ENCODE measurements at regions not wholly inside any gene's neighbourhood (a gene's known extent, or its start where the extent isn't known, plus 50 kb on each side); places are given as distances from the start of the nearest gene placed in this dataset.

DNA sequence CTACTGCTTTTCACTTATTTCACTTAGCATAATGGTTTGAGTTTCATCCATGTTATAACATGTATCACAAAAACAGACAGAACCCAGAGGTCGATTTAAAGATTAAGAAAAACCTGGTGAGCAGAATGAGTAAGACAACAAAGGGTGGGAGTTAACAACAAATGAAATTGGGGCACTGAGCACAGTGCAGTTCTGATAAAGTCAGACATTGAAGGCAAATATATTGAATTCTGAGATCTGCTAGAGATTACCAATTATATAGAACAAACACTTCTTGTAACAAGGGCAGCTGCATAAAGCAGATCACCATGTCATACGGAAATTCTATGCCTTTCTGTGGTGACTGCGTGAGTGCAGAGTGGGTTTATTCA is 517.3 kb upstream of the RORB start:
- H3K36me3 Mint-ChIP-seq (ENCODE audit: low read depth), result no peaks in the 10 kb centered on the region
- no peaks in the 10 kb centered on the region for H3K4me1 Mint-ChIP-seq (ENCODE audit: low read depth)
- no peak overlapping the region for H3K4me3 Mint-ChIP-seq
- H3K27me3 Mint-ChIP-seq (ENCODE audit: insufficient read depth), result no peaks in the 10 kb centered on the region
- no peak for DNase-seq
- no peak for TF ChIP-seq CTCF (IDR thresholded peaks at IDR 0.05)
- H3K9me3 Mint-ChIP-seq, result peaks cover 10% of the 10 kb centered on the region
- H3K27ac Mint-ChIP-seq, result no peak overlapping the region

- Mint-ChIP-seq H3K36me3 (ENCODE audit: low read depth) (no peaks in the 10 kb centered on the region), H3K4me1 (ENCODE audit: low read depth) (no peaks in the 10 kb centered on the region), H3K27me3 (ENCODE audit: insufficient read depth) (no peaks in the 10 kb centered on the region), H3K4me3 (no peak overlapping the region), H3K9me3 (peaks cover 19% of the 10 kb centered on the region), H3K27ac (no peak overlapping the region)
- TF ChIP-seq CTCF (IDR thresholded peaks at IDR 0.05), result no peak
- no peak for DNase-seq
Measured at GRCh38 chr9:73980754-73981153, 516.4 kb upstream of the RORB start.

- H3K4me1 Mint-ChIP-seq (ENCODE audit: low read depth), result no peaks in the 10 kb centered on the region
- H3K36me3 Mint-ChIP-seq (ENCODE audit: low read depth), result no peaks in the 10 kb centered on the region
- no peak overlapping the region for H3K27ac Mint-ChIP-seq
- no peak overlapping the region for H3K4me3 Mint-ChIP-seq
- H3K27me3 Mint-ChIP-seq (ENCODE audit: insufficient read depth), result no peaks in the 10 kb centered on the region
- peaks cover 25% of the 10 kb centered on the region for H3K9me3 Mint-ChIP-seq
- DNase-seq, result no peak
- no peak for TF ChIP-seq CTCF (IDR thresholded peaks at IDR 0.05)
Measured at GRCh38 chr9:73981405-73981804, 515.7 kb upstream of the RORB start.

GRCh38 chr9:73995836-73996235 is 501.3 kb upstream of the RORB start:
- TF ChIP-seq CTCF (IDR thresholded peaks at IDR 0.05), result no peak
- H3K4me1 Mint-ChIP-seq (ENCODE audit: low read depth), result no peaks in the 10 kb centered on the region

GRCh38 chr9:73996844-73997243 is 500.3 kb upstream of the RORB start:
- no peaks in the 10 kb centered on the region for H3K27me3 Mint-ChIP-seq (ENCODE audit: insufficient read depth)
- peaks cover 26% of the 10 kb centered on the region for H3K9me3 Mint-ChIP-seq
- no peak for TF ChIP-seq CTCF (IDR thresholded peaks at IDR 0.05)
- H3K4me3 Mint-ChIP-seq, result no peak overlapping the region
- no peaks in the 10 kb centered on the region; the same call in 1 of the 2 replicates for H3K36me3 Mint-ChIP-seq (ENCODE audit: low read depth)
- H3K27ac Mint-ChIP-seq, result no peak overlapping the region
- H3K4me1 Mint-ChIP-seq (ENCODE audit: low read depth), result no peaks in the 10 kb centered on the region
- no peak for DNase-seq

More at GRCh38 chr9:73995836-73996235, 501.3 kb upstream of the RORB start:
- no peak for DNase-seq
- H3K27ac Mint-ChIP-seq, result no peak overlapping the region
- no peaks in the 10 kb centered on the region for H3K27me3 Mint-ChIP-seq (ENCODE audit: insufficient read depth)
- H3K4me3 Mint-ChIP-seq, result no peak overlapping the region
- H3K9me3 Mint-ChIP-seq, result peaks cover 26% of the 10 kb centered on the region
- no peaks in the 10 kb centered on the region; the same call in 1 of the 2 replicates for H3K36me3 Mint-ChIP-seq (ENCODE audit: low read depth)

DNA sequence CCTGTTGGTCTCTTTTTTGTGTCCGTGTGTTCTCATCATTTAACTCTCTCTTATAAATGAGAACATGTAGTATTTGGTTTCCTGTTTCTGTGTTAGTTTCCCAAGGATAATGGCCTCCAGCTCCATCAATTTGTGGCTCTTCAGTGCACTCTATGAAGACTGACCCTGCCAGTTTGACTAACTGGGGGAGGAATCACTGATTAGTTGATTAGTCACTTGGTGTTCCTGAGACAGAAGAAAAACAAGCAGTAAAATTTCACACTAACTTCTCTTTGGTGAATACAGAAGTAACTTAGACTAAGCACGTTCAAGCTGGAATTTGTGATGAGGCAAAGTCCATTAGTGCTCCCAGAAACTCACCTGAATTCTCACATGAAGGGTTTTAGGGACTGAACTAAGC is 495.8 kb upstream of the RORB start:
- no peak for TF ChIP-seq CTCF (IDR thresholded peaks at IDR 0.05)
- Mint-ChIP-seq H3K27me3 (ENCODE audit: insufficient read depth) (no peaks in the 10 kb centered on the region), H3K4me3 (no peak overlapping the region), H3K36me3 (ENCODE audit: low read depth) (no peaks in the 10 kb centered on the region), H3K9me3 (peaks cover 22% of the 10 kb centered on the region), H3K27ac (no peak overlapping the region), H3K4me1 (ENCODE audit: low read depth) (no peaks in the 10 kb centered on the region)
- no peak for DNase-seq
